ENCODE measurements at regions not wholly inside any gene's neighbourhood (a gene's known extent, or its start where the extent isn't known, plus 50 kb on each side); places are given as distances from the start of the nearest gene placed in this dataset.

Small RNA genes lying in the stretch of these regions (microRNA-seq; reads per million reads assigned to microRNA genes)
- 0 reads per million in 2 donors for gene MIR1302-10
- 0 reads per million in 2 donors for gene MIR6859-3

All from pancreas (tissue), 2 donors.